ENCODE measurements at regions not wholly inside any gene's neighbourhood (a gene's known extent, or its start where the extent isn't known, plus 50 kb on each side); places are given as distances from the start of the nearest gene placed in this dataset.

DNA sequence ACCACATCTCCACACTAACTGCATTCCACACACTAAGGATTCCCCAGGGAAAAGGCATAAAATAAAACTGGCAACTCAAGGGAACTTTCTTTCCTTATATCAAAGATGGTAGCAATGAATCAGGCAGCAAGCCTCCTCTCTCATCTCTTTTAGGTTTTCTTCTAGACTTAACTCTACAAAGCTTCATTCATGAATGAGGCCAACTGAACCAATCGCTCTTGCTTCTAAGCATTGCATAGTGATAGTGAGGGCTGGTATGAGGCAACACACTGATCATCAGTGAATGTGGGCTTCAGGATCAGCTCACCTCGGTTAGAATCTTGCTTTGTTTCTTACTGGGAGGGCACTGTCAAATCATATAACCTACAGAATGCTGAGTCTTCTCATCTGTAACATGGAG lies 1090.7 kb upstream of the MIR17HG start:
- no peak for TF ChIP-seq ZNF274 (IDR thresholded peaks at IDR 0.05; ENCODE audit: low read depth, low read length)
- no peak for TF ChIP-seq YY1 (IDR thresholded peaks at IDR 0.05; ENCODE audit: insufficient read depth, insufficient read length)
- TF ChIP-seq SUZ12 (IDR thresholded peaks at IDR 0.05; ENCODE audit: extremely low read depth, insufficient read depth, insufficient read length): no peak
